ENCODE measurements at regions not wholly inside any gene's neighbourhood (a gene's known extent, or its start where the extent isn't known, plus 50 kb on each side); places are given as distances from the start of the nearest gene placed in this dataset.

GRCh38 chr7:138295049-138295637 lies 164.9 kb upstream of the TRIM24 start:
- Histone ChIP-seq H3K27ac (ENCODE audit: low read depth, low read length) (no peak overlapping the region), H3K36me3 (ENCODE audit: control insufficient read depth in 1 of 2, insufficient read depth in 2 of 2, low read length in 2 of 2) (no peaks in the 10 kb centered on the region), H3K79me2 (ENCODE audit: insufficient read depth, low read length) (no peaks in the 10 kb centered on the region), H3K9me3 (ENCODE audit: control insufficient read depth in 1 of 2, insufficient read depth in 1 of 2, low read depth in 1 of 2, low read length in 2 of 2) (peaks cover 0 to 1% of the 10 kb centered on the region in 2 experiments; a peak in 2 of 4 replicates), H3K9ac (ENCODE audit: low read length) (no peak overlapping the region), H3K4me3 (replicated peaks in 1 of 2; ENCODE audit: low read depth in 1 of 2, low read length in 2 of 2) (no peak overlapping the region), H3K27me3 (ENCODE audit: insufficient read depth, low read length) (no peaks in the 10 kb centered on the region), H3K9me2 (ENCODE audit: insufficient read depth) (no peaks in the 10 kb centered on the region), H3K4me2 (ENCODE audit: low read length) (no peak overlapping the region), H2AFZ (ENCODE audit: low read depth, low read length, poor library complexity, severe bottlenecking) (no peak overlapping the region), H4K20me1 (ENCODE audit: insufficient read depth) (no peaks in the 10 kb centered on the region), H3K4me1 (ENCODE audit: control insufficient read depth in 1 of 2, insufficient read depth in 2 of 2, low read length in 2 of 2) (no peaks in the 10 kb centered on the region)
- CTCF ChIA-PET, result no interaction called here
- TF ChIP-seq RAD21 (IDR thresholded peaks at IDR 0.05; ENCODE audit: low read depth) (no peak), TCF7L2 (IDR thresholded peaks at IDR 0.05; ENCODE audit: borderline replicate concordance, extremely low read depth, insufficient read depth, insufficient read length) (no peak), SIN3A (IDR thresholded peaks at IDR 0.05; ENCODE audit: low read depth) (no peak), POLR2A (IDR thresholded peaks at IDR 0.05; ENCODE audit: borderline replicate concordance, extremely low read depth, insufficient read depth, insufficient read length) (no peak), EGR1 (IDR thresholded peaks at IDR 0.05; ENCODE audit: low read depth) (no peak), ATF3 (IDR thresholded peaks at IDR 0.05) (no peak), EZH2phosphoT487 (IDR thresholded peaks at IDR 0.05; ENCODE audit: borderline replicate concordance) (no peak), YY1 (IDR thresholded peaks at IDR 0.05; ENCODE audit: extremely low read depth, insufficient replicate concordance, low read depth, low read length) (no peak), SP1 (IDR thresholded peaks at IDR 0.05; ENCODE audit: low read depth) (no peak), SRF (IDR thresholded peaks at IDR 0.05; ENCODE audit: low read depth) (no peak), ZFX (IDR thresholded peaks at IDR 0.05) (no peak), CEBPB (IDR thresholded peaks at IDR 0.05; ENCODE audit: low read depth) (no peak), FOSL1 (IDR thresholded peaks at IDR 0.05; ENCODE audit: low read depth) (no peak), JUND (IDR thresholded peaks at IDR 0.05) (no peak)
- POLR2A ChIA-PET, result no interaction called here
- RAD21 ChIA-PET (ENCODE audit: low non-redundant PET in 1 of 2, low total read pairs in 2 of 2, uncharacterized antibody in 2 of 2, unreplicated experiment in 2 of 2), result no interaction called here
- intact Hi-C loops (cut with micrococcal nuclease), result no loop called here
- ATAC-seq (no peak), DNase-seq (ENCODE audit: low read depth, low spot score) (no peak)
- no TSS peak for BruUV-seq (replicated peaks)

- Histone ChIP-seq H3K79me2 (ENCODE audit: insufficient read depth, low read length) (no peaks in the 10 kb centered on the region), H2AFZ (ENCODE audit: low read depth, low read length, poor library complexity, severe bottlenecking) (no peak overlapping the region), H3K27me3 (ENCODE audit: insufficient read depth, low read length) (no peaks in the 10 kb centered on the region), H3K4me1 (ENCODE audit: control insufficient read depth in 1 of 2, insufficient read depth in 2 of 2, low read length in 2 of 2) (no peaks in the 10 kb centered on the region), H3K9ac (ENCODE audit: low read length) (no peak overlapping the region), H3K9me2 (ENCODE audit: insufficient read depth) (no peaks in the 10 kb centered on the region), H3K36me3 (ENCODE audit: control insufficient read depth in 1 of 2, insufficient read depth in 2 of 2, low read length in 2 of 2) (no peaks in the 10 kb centered on the region), H3K4me2 (ENCODE audit: low read length) (no peak overlapping the region), H3K27ac (ENCODE audit: low read depth, low read length) (no peak overlapping the region), H4K20me1 (ENCODE audit: insufficient read depth) (no peaks in the 10 kb centered on the region), H3K4me3 (replicated peaks in 1 of 2; ENCODE audit: low read depth in 1 of 2, low read length in 2 of 2) (no peak overlapping the region), H3K9me3 (ENCODE audit: control insufficient read depth in 1 of 2, insufficient read depth in 1 of 2, low read depth in 1 of 2, low read length in 2 of 2) (no peaks in the 10 kb centered on the region)
- no TSS peak for BruUV-seq (replicated peaks)
- POLR2A ChIA-PET, result no interaction called here
- CTCF ChIA-PET, result no interaction called here
- intact Hi-C loops (cut with micrococcal nuclease), result no loop called here
- DNase-seq (ENCODE audit: low read depth, low spot score) (no peak), ATAC-seq (no peak)
- RAD21 ChIA-PET (ENCODE audit: low non-redundant PET in 1 of 2, low total read pairs in 2 of 2, uncharacterized antibody in 2 of 2, unreplicated experiment in 2 of 2), result no interaction called here
- TF ChIP-seq CTCF (IDR thresholded peaks at IDR 0.05 in 2 of 3, conservative IDR thresholded peaks at IDR 0.05 in 1 of 3; ENCODE audit: borderline replicate concordance in 1 of 3, insufficient read depth in 1 of 3, low read depth in 2 of 3, low read length in 2 of 3) (no peak), POLR2A (IDR thresholded peaks at IDR 0.05; ENCODE audit: borderline replicate concordance, extremely low read depth, insufficient read depth, insufficient read length) (no peak), POLR2AphosphoS5 (IDR thresholded peaks at IDR 0.05; ENCODE audit: low read depth, low read length) (no peak), CEBPB (IDR thresholded peaks at IDR 0.05; ENCODE audit: low read depth) (no peak), EZH2phosphoT487 (IDR thresholded peaks at IDR 0.05; ENCODE audit: borderline replicate concordance) (no peak), ATF3 (IDR thresholded peaks at IDR 0.05) (no peak), SRF (IDR thresholded peaks at IDR 0.05; ENCODE audit: low read depth) (no peak), RAD21 (IDR thresholded peaks at IDR 0.05; ENCODE audit: low read depth) (no peak), CBX3 (IDR thresholded peaks at IDR 0.05; ENCODE audit: low read depth) (no peak), FOSL1 (IDR thresholded peaks at IDR 0.05; ENCODE audit: low read depth) (no peak), JUND (IDR thresholded peaks at IDR 0.05) (no peak)
These were observed 162.5 kb upstream of the TRIM24 start for GRCh38 chr7:138297526-138297925.

Data from HCT116 (cell line).